GM12878 (cell line): ENCODE measurements at regions not wholly inside any gene's neighbourhood (a gene's known extent, or its start where the extent isn't known, plus 50 kb on each side); places are given as distances from the start of the nearest gene placed in this dataset.

Experiments
- CTCF ChIP-seq, 3 experiments: IDR thresholded peaks in 2 of 3; conservative IDR thresholded peaks in 1 of 3; 2 replicates each; pipeline ENCODE4 v1.5.1; 2011; ENCODE audit warnings: low read depth in 3 of 3, low read length in 3 of 3, mild to moderate bottlenecking in 3 of 3, control low read depth in 2 of 3, moderate library complexity in 2 of 3, inconsistent platforms in 1 of 3, mixed read lengths in 1 of 3; ENCODE audit not compliant: control insufficient read depth in 2 of 3, insufficient read depth in 1 of 3; ENCODE audit errors: extremely low read depth in 1 of 3
- REST ChIP-seq: IDR thresholded peaks from 2 replicates; pipeline ENCODE4 v1.6.1; 2012; ENCODE audit warnings: mild to moderate bottlenecking, low read depth, low read length
- SMARCA5 ChIP-seq: fragments of 450-650 bp; IDR thresholded peaks from 2 replicates; pipeline ENCODE4 v1.6.1; 2017; ENCODE audit warnings: mild to moderate bottlenecking
- YY1 ChIP-seq: IDR thresholded peaks from 2 replicates; pipeline ENCODE4 v1.6.1; 2011; ENCODE audit warnings: low read depth, mild to moderate bottlenecking, low read length

GRCh38 chr4:112852601-112853000 lies 196.9 kb upstream of the ANK2 start:
- TF ChIP-seq CTCF (IDR thresholded peaks at IDR 0.05 in 2 of 3, conservative IDR thresholded peaks at IDR 0.05 in 1 of 3; ENCODE audit: control insufficient read depth in 2 of 3, extremely low read depth in 1 of 3, insufficient read depth in 1 of 3, low read depth in 3 of 3, low read length in 3 of 3) (no peak), REST (no peak), YY1 (no peak), SMARCA5 (no peak)
